ENCODE measurements at regions not wholly inside any gene's neighbourhood (a gene's known extent, or its start where the extent isn't known, plus 50 kb on each side); places are given as distances from the start of the nearest gene placed in this dataset.
A peak's percentile ranks its signal among the peaks of the same experiment; 100 is the strongest.

- peak; percentile 41 for DNase-seq (ENCODE audit: low spot score)
Measured at GRCh38 chr14:54175298-54175942, 218.8 kb upstream of the BMP4 start.

GRCh38 chr14:54177019-54177418, 219.8 kb upstream of the CDKN3 start:
- DNase-seq (ENCODE audit: low spot score): no peak

- no peak for DNase-seq (ENCODE audit: low spot score)
Measured at GRCh38 chr14:54177641-54178621, 218.9 kb upstream of the CDKN3 start.

GRCh38 chr14:54182419-54183045, 214.3 kb upstream of the CDKN3 start:
- no peak for DNase-seq (ENCODE audit: low spot score)

GRCh38 chr14:54186821-54187763, 209.7 kb upstream of the CDKN3 start:
- no peak for DNase-seq (ENCODE audit: low spot score)

GRCh38 chr14:54188064-54188666, 208.6 kb upstream of the CDKN3 start:
- no peak for DNase-seq (ENCODE audit: low spot score)

GRCh38 chr14:54189333-54189732, 207.5 kb upstream of the CDKN3 start:
- DNase-seq (ENCODE audit: low spot score): no peak

GRCh38 chr14:54189748-54190354, 207.0 kb upstream of the CDKN3 start:
- no peak for DNase-seq (ENCODE audit: low spot score)

GRCh38 chr14:54191846-54192245, 205.0 kb upstream of the CDKN3 start:
- DNase-seq (ENCODE audit: low spot score): no peak

GRCh38 chr14:54192610-54193009, 204.2 kb upstream of the CDKN3 start:
- DNase-seq (ENCODE audit: low spot score): no peak

GRCh38 chr14:54193871-54194270, 202.9 kb upstream of the CDKN3 start:
- DNase-seq (ENCODE audit: low spot score): no peak

- DNase-seq (ENCODE audit: low spot score): no peak
Measured at GRCh38 chr14:54194501-54194900, 202.3 kb upstream of the CDKN3 start.

GRCh38 chr14:54197369-54197768, 199.4 kb upstream of the CDKN3 start:
- no peak for DNase-seq (ENCODE audit: low spot score)

GRCh38 chr14:54200726-54201125, 196.1 kb upstream of the CDKN3 start:
- no peak for DNase-seq (ENCODE audit: low spot score)

GRCh38 chr14:54202288-54202687, 194.5 kb upstream of the CDKN3 start:
- no peak for DNase-seq (ENCODE audit: low spot score)

- no peak for DNase-seq (ENCODE audit: low spot score)
Measured at GRCh38 chr14:54206516-54206915, 190.3 kb upstream of the CDKN3 start.

GRCh38 chr14:54207075-54207474, 189.7 kb upstream of the CDKN3 start:
- DNase-seq (ENCODE audit: low spot score): no peak

GRCh38 chr14:54207476-54208462, 189.0 kb upstream of the CDKN3 start:
- DNase-seq (ENCODE audit: low spot score): no peak

- DNase-seq (ENCODE audit: low spot score): no peak
Measured at GRCh38 chr14:54208751-54209150, 188.1 kb upstream of the CDKN3 start.

All from CD4-positive, alpha-beta T cell treated with Interleukin-15 for 4 hours (primary cell).